Activated naive CD8-positive, alpha-beta T cell treated with anti-CD3 and anti-CD28 coated beads, Interleukin-2, amount 10 ng/mL, durations not matched to agents 7 days and 5 days (primary cell): ENCODE measurements at regions not wholly inside any gene's neighbourhood (a gene's known extent, or its start where the extent isn't known, plus 50 kb on each side); places are given as distances from the start of the nearest gene placed in this dataset.

ENCODE experiments used
- ATAC-seq: fragments of 150-1000 bp; cut with Tn5 transposase; one replicate; pipeline ENCODE4 v1.10.0; 2021; ENCODE audit warnings: low read depth, moderate library complexity
- POLR2A ChIA-PET: fragments of 350-600 bp; sonication (Branson Sonifier 250); formaldehyde crosslinking; loops from one replicate; lab custom pipeline; 2021; ENCODE audit warnings: antibody characterized with exemption; lab: Charles Lee
- DNase-seq: peaks from one replicate; pipeline ENCODE4 v3.0.0; 2021
- H3K27ac Mint-ChIP-seq: one replicate; pipeline ENCODE4 v1.8.0; 2022; ENCODE audit warnings: mild to moderate bottlenecking, mixed read lengths
- H3K27me3 Mint-ChIP-seq: one replicate; pipeline ENCODE4 v1.8.0; 2022; ENCODE audit warnings: mild to moderate bottlenecking, moderate library complexity, mixed read lengths
- H3K36me3 Mint-ChIP-seq: one replicate; pipeline ENCODE4 v1.8.0; 2021; ENCODE audit warnings: mild to moderate bottlenecking, mixed read lengths
- H3K4me1 Mint-ChIP-seq: one replicate; pipeline ENCODE4 v1.8.0; 2021; ENCODE audit warnings: mixed read lengths
- H3K4me3 Mint-ChIP-seq: one replicate; pipeline ENCODE4 v1.8.0; 2022; ENCODE audit warnings: mild to moderate bottlenecking, moderate library complexity, mixed read lengths
- H3K9me3 Mint-ChIP-seq: one replicate; pipeline ENCODE4 v1.8.0; 2021; ENCODE audit warnings: mixed read lengths

DNA sequence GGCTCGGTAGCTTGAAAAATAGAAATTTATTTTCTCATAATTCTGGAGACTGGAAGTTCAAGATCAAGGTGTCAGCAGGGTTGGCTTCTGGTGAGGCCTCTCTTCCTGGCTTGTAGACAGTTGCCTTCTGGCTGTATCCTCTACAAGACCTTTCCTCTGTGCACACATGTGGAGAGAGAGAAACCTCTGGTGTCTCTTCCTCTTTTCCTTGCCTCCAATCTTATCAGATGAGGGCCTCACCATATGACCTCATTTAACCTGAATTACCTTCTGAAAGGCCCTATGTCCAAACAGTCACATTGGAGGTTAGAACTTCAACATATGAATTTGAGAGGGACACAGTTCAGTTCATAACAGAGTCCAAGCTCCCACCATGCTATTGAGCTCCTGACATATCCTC is 166.4 kb downstream of the TTC8 start:
- Mint-ChIP-seq H3K9me3 (no peaks in the 10 kb centered on the region), H3K4me1 (no peaks in the 10 kb centered on the region), H3K4me3 (no peak overlapping the region), H3K27ac (no peak overlapping the region), H3K36me3 (no peaks in the 10 kb centered on the region), H3K27me3 (peaks cover 4% of the 10 kb centered on the region)
- no peak for ATAC-seq
- POLR2A ChIA-PET, result no interaction called here
- no peak for DNase-seq

DNA sequence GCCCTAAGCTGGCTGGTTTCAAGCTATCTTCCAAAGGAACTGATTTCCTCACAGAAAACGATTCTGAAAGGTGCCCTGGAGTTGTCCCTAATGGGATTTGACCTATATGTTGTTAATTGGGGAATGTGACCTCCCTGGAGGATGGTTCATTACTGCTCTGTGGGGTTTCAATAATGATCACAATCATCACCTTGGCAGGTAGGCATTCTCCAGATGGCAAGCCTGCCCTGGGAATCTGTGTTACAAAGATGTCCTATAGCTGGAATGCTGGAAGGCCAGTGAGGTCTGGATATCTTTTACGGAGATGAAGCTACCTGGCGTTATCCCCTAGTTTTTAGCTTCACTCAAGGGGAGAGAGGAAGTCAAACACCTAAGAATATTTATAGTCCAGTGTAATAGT is 167.6 kb downstream of the TTC8 start:
- POLR2A ChIA-PET, result no interaction called here
- no peak for DNase-seq
- H3K9me3 Mint-ChIP-seq, result no peaks in the 10 kb centered on the region
- no peak overlapping the region for H3K27ac Mint-ChIP-seq
- no peaks in the 10 kb centered on the region for H3K36me3 Mint-ChIP-seq
- no peak for ATAC-seq
- H3K4me1 Mint-ChIP-seq, result no peaks in the 10 kb centered on the region
- H3K27me3 Mint-ChIP-seq, result peaks cover 4% of the 10 kb centered on the region
- H3K4me3 Mint-ChIP-seq, result no peak overlapping the region

DNA sequence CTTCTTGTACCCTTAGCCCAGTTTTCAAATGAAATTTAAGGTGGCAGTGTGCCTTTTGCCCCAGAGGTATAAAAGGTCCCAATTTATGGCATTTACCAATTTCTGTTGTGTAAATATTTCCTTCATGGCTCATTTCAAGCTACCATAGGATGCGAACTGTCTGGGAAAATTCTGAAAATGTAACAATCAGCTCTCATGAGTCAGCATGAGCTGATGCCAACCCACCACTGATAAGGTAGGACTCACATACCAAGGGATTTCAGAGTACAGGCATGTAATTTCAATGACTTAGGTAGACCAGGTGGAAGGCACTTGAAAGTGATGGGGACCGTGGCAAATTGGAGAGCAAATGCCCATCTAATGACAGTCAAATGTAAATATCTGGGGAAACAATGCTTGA is 169.5 kb downstream of the TTC8 start:
- H3K9me3 Mint-ChIP-seq, result no peaks in the 10 kb centered on the region
- ATAC-seq (no peak), DNase-seq (no peak)
- H3K4me3 Mint-ChIP-seq, result no peak overlapping the region
- no peaks in the 10 kb centered on the region for H3K36me3 Mint-ChIP-seq
- no peak overlapping the region for H3K27ac Mint-ChIP-seq
- H3K4me1 Mint-ChIP-seq, result no peaks in the 10 kb centered on the region
- POLR2A ChIA-PET, result no interaction called here
- peaks cover 7% of the 10 kb centered on the region for H3K27me3 Mint-ChIP-seq

DNA sequence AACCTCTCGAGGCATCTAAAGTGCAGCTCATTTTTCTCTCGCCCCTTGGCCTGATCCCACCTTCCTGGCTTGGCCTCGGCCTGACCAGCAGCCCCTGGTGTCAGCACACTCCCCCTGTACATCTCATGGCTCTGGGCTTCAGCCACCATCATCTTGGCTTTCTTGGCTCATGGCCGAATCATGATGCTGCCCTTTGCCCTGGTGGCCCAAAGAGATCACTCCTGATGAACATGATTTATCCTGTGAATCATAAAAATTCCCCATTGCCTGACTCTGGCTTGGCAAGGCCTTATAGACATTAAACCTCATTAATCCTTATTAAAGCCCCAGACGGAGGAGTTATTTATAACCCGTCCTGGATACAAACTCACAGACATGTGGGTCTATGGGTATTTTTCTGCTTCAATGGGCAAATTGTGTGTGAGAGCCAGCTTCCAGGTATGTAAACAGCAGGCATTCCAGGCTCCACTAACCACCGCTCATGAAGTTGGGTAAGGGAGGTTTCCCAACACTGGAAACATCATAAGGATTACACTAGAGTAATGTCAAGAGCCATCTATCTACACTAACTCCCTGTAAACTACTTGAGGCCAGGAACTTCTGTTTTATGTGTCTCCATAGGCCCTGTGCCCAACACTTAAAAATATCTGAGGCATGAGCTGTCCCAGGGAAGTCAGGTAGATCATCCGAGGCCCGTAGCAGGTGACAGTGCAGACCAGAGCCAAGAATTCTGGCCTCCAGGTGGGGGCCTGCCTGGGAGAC is 171.2 kb downstream of the TTC8 start:
- Mint-ChIP-seq H3K36me3 (no peaks in the 10 kb centered on the region), H3K4me3 (no peak overlapping the region), H3K27ac (no peak overlapping the region), H3K4me1 (no peaks in the 10 kb centered on the region), H3K27me3 (peaks cover 7% of the 10 kb centered on the region), H3K9me3 (no peaks in the 10 kb centered on the region)
- POLR2A ChIA-PET, result no interaction called here
- DNase-seq (no peak), ATAC-seq (no peak)

DNA sequence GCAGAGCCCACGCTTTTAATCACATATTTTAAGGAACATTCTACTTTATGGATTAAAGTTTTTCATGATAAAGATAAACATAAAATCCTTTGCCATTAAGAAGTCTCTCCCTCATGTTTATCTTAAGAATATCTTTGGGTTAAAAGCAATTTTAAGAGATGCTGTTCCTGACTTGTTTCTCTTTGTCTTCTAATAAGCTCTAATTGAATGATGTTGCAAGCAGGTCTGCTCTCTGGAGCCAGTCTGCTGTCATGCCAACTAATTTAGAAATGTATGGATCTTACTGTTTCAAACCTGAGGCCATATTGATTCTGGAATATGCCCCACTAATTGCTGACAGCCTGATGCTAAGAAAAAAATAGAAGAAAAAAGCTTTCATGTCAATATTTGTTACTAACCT is 173.6 kb downstream of the TTC8 start:
- H3K27ac Mint-ChIP-seq, result no peak overlapping the region
- H3K27me3 Mint-ChIP-seq, result peaks cover 11% of the 10 kb centered on the region

DNA sequence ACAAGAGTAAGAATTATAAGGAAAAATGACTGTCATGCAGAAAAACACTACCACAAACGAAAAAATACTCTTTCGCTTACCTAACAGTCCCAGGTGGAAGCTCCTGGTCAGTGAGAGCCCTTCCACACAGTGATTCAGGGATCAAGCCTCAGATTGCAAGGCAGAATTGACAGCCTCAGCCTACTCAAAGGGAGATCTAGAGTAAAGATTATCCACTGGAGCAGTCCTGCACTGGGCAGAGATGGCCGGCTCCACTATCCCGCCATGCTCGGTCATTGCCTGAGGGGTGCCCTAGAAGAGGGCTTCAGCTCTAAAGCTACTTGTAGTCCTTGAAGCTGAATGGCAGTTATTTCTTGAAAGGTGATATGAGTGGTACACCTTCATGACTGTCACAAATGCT is 174.7 kb downstream of the TTC8 start:
- Mint-ChIP-seq H3K4me1 (no peaks in the 10 kb centered on the region), H3K36me3 (no peaks in the 10 kb centered on the region), H3K4me3 (no peak overlapping the region), H3K9me3 (no peaks in the 10 kb centered on the region), H3K27me3 (peaks cover 9% of the 10 kb centered on the region), H3K27ac (no peak overlapping the region)
- POLR2A ChIA-PET, result no interaction called here
- no peak for DNase-seq
- ATAC-seq, result no peak

More for the DNA sequence above, 173.6 kb downstream of the TTC8 start:
- DNase-seq (no peak), ATAC-seq (no peak)
- Mint-ChIP-seq H3K36me3 (no peaks in the 10 kb centered on the region), H3K9me3 (no peaks in the 10 kb centered on the region), H3K4me1 (no peaks in the 10 kb centered on the region), H3K4me3 (no peak overlapping the region)
- POLR2A ChIA-PET, result no interaction called here

DNA sequence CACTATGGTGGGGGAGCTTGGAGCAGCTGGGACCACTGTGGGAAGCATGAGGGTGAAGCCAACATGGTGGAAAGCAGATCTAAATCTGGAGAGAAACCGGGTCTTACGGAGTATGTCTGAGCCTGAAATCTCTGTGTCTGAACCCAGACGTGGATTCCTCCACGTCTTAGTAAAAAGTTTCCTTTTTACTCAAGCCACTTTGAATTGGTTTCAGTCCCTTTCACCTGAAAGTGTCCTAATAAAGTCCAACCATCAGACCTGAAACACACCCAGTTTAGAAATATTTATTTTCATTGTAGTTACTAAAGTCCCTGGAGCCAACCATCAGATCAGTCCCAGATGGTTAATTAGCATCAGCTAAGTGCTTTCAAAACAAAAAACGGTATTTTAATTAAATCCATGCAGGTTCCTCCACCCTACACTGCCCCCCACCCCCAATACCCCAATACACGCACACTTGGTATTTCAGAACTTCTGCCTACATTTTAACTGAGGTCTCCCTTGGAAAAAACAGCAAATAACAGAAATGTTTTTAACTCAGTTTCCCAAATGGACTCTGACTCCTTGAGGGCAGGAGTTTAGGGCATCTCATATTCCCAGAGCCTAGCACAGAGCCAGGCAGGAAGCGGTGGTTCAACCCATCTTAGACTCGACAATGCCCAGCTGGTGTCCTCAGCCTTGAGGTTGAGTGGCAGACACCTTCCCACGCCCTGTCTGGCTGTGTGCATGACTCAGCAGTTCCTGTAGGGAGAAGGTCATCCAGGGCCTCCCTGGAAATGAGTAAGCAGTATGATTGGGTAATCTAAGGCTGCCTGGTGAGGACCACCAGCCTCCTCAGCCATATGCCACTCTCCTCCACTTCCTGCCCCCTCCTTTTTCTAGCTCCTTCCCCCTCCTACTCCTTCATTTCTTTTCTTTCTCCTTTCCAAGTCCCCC is 175.8 kb downstream of the TTC8 start:
- POLR2A ChIA-PET, result no interaction called here
- Mint-ChIP-seq H3K27me3 (peaks cover 9% of the 10 kb centered on the region), H3K9me3 (no peaks in the 10 kb centered on the region), H3K27ac (no peak overlapping the region), H3K4me1 (no peaks in the 10 kb centered on the region), H3K36me3 (no peaks in the 10 kb centered on the region), H3K4me3 (no peak overlapping the region)
- ATAC-seq, result no peak
- no peak for DNase-seq

DNA sequence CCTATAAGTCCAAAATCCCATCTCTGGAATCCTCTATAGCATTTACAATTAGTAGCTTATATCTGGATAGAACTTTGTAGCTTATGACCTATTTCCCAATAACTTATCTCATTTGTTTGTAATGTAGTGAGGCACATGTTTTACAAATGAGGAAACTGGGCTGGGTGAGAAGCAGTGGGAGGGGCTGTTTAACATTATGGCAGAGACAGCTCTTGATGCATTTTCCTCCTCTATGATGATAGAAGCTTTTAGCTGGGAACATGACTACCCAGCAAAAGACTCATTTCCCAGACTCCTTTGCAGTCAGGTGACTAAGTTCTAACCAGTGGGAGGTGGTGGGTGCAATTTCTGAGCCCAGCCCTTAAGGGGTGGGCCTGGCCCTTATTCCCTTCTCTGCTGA is 179.7 kb downstream of the TTC8 start:
- Mint-ChIP-seq H3K36me3 (no peaks in the 10 kb centered on the region), H3K4me3 (no peak overlapping the region), H3K27me3 (peaks cover 6% of the 10 kb centered on the region), H3K9me3 (no peaks in the 10 kb centered on the region), H3K4me1 (peaks cover 3% of the 10 kb centered on the region), H3K27ac (no peak overlapping the region)
- DNase-seq, result no peak
- POLR2A ChIA-PET, result no interaction called here
- ATAC-seq, result no peak

DNA sequence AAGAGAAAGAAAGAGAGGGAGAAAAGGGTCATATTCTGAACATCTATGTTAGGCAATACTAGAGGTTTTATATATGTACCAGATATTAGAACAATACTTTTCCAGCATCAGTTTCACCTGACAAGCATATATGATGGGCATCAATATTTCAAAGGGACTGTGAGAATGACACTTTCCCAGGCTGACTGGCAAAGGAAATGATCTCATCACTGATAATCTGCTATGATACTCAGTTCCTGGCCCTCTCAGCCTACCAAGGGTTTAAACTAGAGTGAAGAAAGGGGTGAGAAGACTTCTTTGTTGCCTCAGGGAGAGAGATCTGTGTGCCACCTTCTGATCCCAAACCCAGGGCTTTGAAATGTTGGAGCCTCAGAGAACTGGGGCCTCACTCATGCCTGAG is 183.5 kb downstream of the TTC8 start:
- Mint-ChIP-seq H3K9me3 (no peaks in the 10 kb centered on the region), H3K4me1 (peaks cover 3% of the 10 kb centered on the region)

DNA sequence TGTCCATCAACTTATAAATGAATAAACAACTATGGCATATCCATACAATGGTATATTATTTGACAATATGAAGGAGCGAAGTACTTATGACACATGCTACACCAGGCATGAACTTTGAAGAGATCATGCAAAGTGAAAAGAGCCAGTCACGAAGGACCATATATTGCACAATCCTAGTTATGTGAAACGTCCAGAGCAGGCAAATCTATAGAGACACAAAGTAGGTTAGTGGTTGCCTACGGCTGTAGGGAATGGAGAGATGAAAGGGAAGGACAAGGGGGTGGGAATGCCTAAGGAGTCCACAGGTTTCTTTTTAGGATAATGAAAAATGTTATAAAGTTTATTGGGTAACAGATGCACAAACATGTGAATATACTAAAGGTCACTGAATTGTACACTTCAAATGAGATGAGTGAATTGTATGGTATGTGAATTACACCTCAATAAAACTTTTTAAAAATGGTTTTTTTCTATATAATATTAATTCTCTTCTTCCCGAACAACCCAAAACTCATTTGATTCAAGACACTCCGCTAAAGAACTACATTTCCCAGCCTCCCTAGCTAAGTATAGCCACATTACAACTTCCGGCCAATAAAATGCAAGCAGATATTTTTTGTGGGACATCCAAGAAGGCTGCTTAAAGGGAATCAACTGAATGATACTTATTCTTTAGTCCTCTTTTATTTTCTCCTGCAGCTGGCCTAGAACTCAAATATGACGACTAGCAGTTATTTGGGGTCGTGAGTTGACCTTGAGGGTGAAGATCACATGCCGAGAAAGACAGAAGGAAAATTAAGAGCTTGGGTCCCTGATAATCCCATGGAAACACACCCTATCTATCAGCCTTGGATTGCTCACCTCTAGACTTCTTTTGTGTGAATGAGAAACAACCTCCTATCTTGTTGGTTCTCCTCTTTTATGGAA is 187.2 kb downstream of the TTC8 start:
- no peak for DNase-seq
- POLR2A ChIA-PET, result no interaction called here
- no peak overlapping the region for H3K4me3 Mint-ChIP-seq
- ATAC-seq, result no peak
- peaks cover 6% of the 10 kb centered on the region for H3K4me1 Mint-ChIP-seq
- H3K27me3 Mint-ChIP-seq, result peaks cover 10% of the 10 kb centered on the region
- no peaks in the 10 kb centered on the region for H3K9me3 Mint-ChIP-seq
- H3K27ac Mint-ChIP-seq, result no peak overlapping the region
- H3K36me3 Mint-ChIP-seq, result no peaks in the 10 kb centered on the region

More for the DNA sequence above, 183.5 kb downstream of the TTC8 start:
- Mint-ChIP-seq H3K4me3 (no peak overlapping the region), H3K27ac (no peak overlapping the region), H3K36me3 (no peaks in the 10 kb centered on the region), H3K27me3 (peaks cover 10% of the 10 kb centered on the region)
- DNase-seq (no peak), ATAC-seq (no peak)
- POLR2A ChIA-PET, result no interaction called here

DNA sequence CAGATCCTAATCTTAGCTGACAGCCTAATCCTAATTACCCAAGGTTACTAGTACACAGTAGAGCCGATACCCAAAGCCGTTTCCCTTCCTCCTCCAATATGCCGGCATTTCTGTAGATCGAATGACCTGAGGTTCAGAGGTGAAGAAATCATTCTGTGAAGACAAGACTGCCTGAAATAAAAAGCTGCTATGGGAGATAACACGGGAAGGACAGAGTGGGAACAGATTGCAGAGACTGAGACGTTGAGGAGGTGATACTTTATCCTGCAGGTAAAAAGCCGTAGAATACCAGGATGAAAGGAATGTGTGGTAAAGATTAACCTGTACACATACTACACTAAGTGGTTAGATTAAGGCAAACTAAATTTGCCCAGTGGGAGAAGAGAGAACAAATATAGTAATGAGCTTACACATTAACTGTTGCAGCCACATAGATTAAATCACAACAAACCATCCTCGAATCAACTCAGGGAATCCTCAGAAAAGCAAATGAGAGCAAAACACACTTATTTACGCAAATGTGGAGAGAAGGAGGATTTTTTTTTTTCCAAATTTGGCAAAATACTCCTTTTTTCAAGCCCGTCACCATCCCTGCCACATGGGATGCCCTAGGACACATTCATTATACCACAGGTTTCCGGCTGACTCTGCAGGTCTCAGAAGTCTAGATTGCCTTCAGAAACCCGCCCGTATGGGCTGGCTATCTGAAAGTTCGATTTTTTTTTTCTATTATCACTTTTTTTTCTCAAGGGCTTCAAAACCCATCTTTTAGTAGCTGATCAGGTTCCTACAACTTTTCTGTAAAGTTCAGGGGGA is 188.0 kb downstream of the TTC8 start:
- H3K27ac Mint-ChIP-seq, result no peak overlapping the region
- H3K4me3 Mint-ChIP-seq, result no peak overlapping the region
- DNase-seq (no peak), ATAC-seq (no peak)
- H3K4me1 Mint-ChIP-seq, result peaks cover 6% of the 10 kb centered on the region
- peaks cover 10% of the 10 kb centered on the region for H3K27me3 Mint-ChIP-seq
- POLR2A ChIA-PET, result no interaction called here
- H3K36me3 Mint-ChIP-seq, result no peaks in the 10 kb centered on the region
- H3K9me3 Mint-ChIP-seq, result no peaks in the 10 kb centered on the region

DNA sequence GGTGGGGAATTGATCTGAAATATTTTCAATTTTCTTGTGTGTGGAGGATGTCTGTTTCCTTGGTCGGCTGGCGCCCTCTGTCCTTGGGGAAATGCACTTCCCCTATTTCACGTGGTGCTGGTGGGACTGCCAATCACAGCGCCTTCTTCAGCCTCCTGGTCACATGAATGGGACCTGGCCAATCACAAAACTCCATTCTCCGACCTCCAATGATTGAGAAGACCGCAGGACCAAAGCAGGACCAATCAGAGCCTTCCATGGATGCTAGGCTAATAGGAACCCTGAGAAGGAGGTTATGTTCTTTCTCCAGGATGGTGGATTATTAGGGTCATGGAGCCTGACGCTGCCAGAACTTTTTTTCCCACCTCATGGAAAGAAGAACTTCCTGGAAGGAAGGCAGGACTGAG is 188.7 kb downstream of the TTC8 start:
- DNase-seq (no peak), ATAC-seq (no peak)
- Mint-ChIP-seq H3K36me3 (no peaks in the 10 kb centered on the region), H3K27ac (no peak overlapping the region), H3K27me3 (peaks cover 10% of the 10 kb centered on the region), H3K4me1 (peaks cover 4% of the 10 kb centered on the region), H3K9me3 (no peaks in the 10 kb centered on the region), H3K4me3 (no peak overlapping the region)
- POLR2A ChIA-PET, result no interaction called here
